Stimulated activated CD8-positive, alpha-beta memory T cell treated with anti-CD3 and anti-CD28 coated beads, Interleukin-7, amount 100 ng/mL, for 1 hour (primary cell): ENCODE measurements at regions not wholly inside any gene's neighbourhood (a gene's known extent, or its start where the extent isn't known, plus 50 kb on each side); places are given as distances from the start of the nearest gene placed in this dataset.

Experiments used
- DNase-seq, 2 donors: peaks; one replicate each; pipeline ENCODE4 v3.0.0-alpha.2; 2020; ENCODE audit warnings: low read depth in 2 of 2

DNA sequence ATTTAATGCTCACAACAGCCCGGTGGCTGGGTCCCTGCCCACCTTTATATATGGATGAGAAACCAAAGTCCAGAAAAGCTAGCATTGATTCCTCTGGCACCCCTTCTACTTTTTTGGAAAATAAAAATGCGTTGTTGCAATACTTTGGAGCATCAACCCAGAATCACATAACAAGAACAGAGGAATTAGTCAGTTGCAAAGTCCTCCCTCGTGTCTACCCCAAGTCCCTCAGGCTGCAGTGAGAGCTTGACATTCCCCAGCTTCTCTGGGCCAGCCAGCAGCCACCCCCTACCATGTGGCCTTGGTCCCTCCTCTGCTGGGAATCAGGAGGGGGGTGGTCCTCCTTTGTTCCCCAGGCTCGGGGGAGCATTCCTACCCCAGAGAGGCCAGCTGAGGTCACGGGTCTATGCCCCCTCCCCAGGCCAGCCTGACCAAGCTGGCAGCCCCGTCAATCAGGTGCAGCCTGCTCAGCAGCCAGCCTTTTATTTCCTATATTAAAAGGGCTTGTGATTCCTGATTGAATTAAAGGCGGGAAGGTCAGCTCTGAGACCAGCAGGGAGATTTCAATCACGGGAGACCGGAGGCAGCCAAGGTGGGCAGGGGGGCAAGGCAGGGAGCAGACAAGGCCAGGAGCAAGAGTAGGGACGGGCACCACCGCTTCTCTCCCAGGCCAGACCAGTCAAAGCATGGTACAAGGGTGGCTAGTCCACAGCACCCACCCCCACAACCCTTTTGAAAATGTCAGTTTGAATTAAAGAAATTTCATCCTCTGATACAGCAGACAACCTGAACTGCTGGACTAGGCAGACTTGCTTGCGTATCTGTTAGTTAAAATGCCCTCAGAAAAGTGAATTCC, 158.9 kb downstream of the MRPL14 start:
- DNase-seq = no peak

DNA sequence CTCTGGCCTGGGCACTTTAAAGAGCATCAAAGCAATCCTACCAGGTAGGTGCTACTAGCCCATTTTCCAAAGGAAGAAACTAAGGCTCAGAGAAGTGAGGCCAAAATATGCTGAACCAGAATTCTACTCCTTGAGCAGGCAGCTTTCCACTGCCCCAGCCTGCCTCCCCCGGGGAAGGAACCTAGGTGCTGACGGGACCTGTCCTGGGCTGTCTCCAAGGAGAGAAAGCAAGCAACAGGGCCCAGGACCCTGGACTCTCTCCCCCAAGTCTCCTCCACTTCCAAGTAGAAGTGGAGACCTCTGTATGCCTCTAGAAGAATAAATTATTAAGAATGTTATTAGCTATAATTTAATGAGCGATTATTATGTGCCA, 159.5 kb downstream of the MRPL14 start:
- DNase-seq = no peak

DNA sequence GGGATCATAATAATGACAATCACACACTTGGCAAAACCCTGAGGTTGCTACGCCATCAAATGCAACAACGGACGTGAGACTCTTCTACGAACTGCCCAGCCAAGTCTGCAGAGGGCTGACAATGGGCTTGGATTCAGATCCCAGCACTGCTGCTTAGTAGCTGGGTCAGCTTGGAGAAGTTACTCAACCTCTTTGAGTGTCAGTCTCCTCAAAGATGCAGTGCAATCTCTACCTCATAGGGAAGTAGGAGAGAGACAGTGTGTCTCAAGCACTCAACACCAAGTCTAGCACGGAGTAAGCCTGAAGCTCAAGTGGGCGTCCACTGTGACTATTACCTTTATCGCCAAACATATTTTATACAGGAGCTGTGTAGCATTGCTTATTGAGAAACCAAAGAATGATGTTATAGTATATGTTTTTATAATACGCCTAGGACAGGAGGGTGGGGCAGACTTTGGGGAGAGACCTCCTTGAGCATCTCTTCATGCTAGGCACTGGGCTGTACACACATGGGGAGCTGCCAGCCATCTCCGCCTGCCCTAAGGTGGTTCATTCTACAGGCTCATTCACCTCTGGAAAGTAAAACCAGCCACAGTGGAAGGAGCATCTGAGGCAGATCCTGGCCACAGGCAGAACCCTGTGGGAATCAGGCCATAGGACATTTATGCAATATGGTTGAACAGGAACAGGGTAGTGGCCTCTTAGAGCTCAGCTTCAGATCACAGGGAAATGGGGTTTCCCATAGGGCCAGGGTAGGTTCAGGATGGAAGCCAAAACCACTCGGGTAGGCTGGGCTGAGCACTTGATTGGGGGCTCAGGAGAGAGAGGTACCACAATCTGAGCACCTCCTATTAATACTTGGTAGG, 160.2 kb downstream of the MRPL14 start:
- DNase-seq = no peak

DNA sequence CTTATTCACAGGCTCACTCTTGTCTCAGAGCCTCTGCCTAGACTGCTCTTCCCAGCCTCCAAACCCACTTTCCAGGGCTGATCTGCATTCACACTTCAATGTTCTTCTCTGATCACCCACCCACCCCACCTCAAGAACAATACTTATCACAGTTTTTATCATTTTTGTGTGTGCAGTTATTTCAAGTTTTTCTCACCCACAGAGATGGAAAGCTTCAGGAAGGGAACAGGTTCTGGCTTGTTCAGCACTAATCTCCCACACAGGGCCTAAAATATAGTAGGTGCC, 160.9 kb downstream of the MRPL14 start:
- no peak for DNase-seq

DNA sequence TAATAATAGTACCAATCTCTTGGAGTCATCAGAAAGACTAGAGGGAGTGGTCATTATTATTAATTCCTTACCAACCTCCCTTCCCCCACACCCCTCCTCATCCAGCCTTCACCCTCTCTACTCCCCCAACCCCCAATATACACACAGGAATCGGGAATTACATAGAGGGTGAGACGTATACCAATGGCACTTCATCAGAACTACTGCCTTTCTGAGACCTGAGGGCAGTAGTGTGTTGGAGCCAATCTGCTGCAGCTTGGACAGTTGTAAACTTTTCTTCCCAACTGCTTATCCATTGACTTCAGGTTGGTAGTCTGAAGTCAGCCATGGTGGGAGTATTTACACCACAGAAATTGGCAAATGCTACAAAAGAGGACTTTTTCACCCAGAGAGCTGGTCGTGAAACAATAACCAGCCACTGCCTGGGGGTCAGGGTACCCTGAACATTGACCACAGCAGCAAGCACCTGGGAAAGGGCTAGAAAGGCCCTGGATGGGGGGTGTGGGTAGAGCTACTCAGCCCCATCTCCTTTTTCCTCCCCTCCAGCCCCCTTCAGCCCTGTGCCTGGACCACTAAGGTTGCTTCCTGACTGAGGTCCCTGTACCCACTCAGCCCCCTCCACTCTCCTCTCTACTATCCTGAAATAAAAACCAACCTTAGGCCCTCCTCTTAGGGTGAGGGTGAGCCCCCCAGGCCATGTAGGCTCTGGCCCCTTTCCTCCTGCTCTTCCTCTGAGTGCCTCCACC, 161.5 kb downstream of the MRPL14 start:
- DNase-seq = no peak

- DNase-seq = no peak
These were observed 162.3 kb downstream of the MRPL14 start for GRCh38 chr6:43964659-43965570.

DNA sequence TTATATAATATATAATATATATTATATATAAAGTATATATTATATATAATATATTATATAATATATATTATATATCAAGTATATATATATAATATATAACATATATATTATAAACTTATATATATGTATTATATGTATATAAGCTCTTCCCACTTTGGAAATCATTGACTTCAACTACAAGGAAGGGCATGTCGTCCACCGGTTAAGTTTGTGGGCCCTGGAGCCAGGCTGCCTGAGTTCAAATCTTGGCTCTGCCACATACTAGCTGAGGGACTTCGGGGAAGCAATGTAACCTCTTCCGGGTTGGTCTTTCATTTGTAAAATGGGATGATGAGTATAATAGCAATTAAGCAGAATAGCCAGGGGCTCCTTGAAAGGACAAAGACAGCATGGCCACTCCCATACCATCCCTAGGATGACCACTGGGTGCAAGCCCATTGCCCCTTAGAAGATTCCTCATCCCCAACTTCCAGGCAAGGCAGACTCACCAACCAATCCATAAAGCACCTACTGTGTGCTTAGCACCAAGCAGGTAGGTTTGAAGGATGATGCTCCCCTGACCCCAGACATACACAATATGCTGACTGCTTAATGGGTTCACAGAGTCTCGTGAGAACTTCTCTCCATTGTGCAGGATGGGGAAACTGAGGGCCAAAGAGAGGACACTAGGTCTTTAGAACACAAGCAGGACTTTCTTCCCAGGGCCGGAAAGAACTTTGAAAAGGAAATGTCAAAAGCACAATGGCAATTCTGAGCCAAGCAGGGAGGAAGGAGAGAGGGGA, 163.2 kb downstream of the MRPL14 start:
- no peak for DNase-seq

GRCh38 chr6:43963203-43963602, 164.0 kb downstream of the MRPL14 start:
- DNase-seq = no peak

- no peak for DNase-seq
These were observed 164.8 kb downstream of the MRPL14 start for GRCh38 chr6:43962458-43962857.

DNA sequence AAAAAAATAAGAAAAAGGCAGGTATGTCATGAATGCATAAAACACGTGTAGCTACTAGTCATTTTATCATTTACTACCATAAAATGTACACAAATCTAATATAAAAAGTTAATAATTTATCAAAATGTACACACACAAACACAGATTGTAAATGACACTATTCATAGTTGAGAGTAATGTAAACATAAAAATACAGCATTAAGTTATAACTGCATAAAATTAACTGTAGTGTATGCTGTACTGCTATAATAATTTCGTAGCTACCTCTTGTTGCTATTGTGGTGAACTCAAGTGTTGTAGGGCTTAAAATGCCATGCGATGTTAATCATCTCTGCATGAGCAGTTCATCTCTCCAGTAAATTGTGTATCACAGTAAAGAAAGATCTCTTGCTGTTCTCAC, 170.0 kb downstream of the MRPL14 start:
- no peak for DNase-seq

- no peak for DNase-seq
These were observed 170.8 kb downstream of the MRPL14 start for GRCh38 chr6:43956478-43956877.

- DNase-seq = no peak
These were observed 172.7 kb downstream of the MRPL14 start for GRCh38 chr6:43954311-43955131.

- no peak for DNase-seq
These were observed 173.4 kb downstream of the MRPL14 start for GRCh38 chr6:43953794-43954310.

GRCh38 chr6:43953256-43953655, 174.0 kb downstream of the MRPL14 start:
- no peak for DNase-seq

GRCh38 chr6:43952746-43953145, 174.5 kb downstream of the MRPL14 start:
- no peak for DNase-seq

DNA sequence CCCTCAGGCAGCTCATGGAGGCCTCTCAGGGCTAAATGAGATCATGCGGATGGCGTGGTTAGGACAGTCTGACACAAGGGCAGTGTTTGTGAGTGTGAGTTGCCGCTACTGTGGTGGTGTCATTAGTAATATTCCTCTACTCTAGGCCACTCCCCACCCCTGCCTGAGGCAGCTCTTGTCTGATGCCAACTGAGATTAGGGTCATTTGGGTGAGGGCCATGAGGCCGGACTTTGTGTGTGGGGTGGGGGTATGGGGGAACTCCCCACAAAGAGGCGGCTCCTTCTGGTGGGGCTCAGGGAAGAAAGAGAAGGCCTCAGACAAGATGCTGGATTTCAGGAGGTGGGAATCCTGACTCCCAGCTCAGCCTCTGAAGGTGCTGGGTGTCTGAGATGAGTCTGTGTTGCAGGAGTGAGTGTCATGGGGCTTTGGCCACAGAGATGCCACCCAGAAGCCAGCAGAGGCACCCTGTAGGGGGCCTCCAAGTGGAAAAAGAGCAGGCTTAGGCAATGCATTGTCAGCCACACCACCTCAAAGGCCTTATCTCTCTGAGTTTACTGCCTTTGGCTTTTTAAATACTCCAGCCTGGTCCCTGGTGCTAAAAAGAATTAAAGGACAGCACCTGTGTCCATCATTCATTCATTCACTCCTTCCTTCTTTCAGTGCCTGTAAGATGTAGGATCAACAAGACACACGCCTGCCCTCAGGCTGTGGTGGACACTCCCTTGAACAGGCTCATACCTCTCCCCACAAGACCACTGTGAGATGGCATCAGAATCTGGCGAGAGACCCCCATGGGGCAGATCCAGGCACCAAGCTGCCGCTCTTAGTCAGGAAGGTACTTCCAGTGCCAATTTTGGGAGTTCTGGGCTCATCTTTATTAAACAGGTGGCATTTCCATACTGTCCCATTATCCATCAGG, 175.2 kb downstream of the MRPL14 start:
- DNase-seq = no peak

GRCh38 chr6:43951063-43951755, 176.0 kb downstream of the MRPL14 start:
- no peak for DNase-seq

DNA sequence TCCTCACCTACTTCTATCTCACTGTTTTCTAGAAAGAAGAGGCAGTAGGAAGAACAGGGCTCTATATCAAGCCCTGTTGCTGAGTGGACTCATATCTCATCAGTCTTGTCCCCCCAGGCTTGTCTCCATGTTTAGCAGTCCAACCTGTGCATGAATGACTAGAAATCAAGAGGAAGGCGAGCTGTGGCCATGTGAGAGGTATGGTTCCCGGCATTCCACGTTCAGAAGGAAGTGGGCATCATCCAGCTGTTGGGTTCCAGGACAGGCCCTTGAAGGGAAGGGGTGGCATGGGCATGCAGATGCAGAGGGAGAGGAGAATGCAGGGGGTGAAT, 176.6 kb downstream of the MRPL14 start:
- no peak for DNase-seq
